CD8-positive, alpha-beta memory T cell (primary cell): ENCODE measurements at regions not wholly inside any gene's neighbourhood (a gene's known extent, or its start where the extent isn't known, plus 50 kb on each side); places are given as distances from the start of the nearest gene placed in this dataset.
"Not testable (repeated sequence)": the region's sequence is repeated elsewhere in the genome, so short reads cannot be mapped to it uniquely, and the experiment has no call there.

Source experiments
- CTCF ChIA-PET: fragments of 350-600 bp; sonication (Branson Sonifier 250); formaldehyde crosslinking; loops from one replicate; lab custom pipeline; 2021; ENCODE audit warnings: antibody characterized with exemption; lab: Charles Lee
- POLR2A ChIA-PET: fragments of 350-600 bp; sonication (Branson Sonifier 250); formaldehyde crosslinking; loops from one replicate; lab custom pipeline; 2021; ENCODE audit warnings: antibody characterized with exemption; lab: Charles Lee
- DNase-seq, 5 donors: peaks; one replicate each; pipeline versions ENCODE4 v3.0.0 to v3.0.0-alpha.2; 2020 to 2022; ENCODE audit warnings: mixed read lengths in 1 of 5
- H3K27ac ChIP-seq: one replicate; pipeline ENCODE4 v1.7.0; 2013; ENCODE audit warnings: low read depth, mild to moderate bottlenecking, low read length, moderate library complexity
- H3K27me3 ChIP-seq: 2 replicates; pipeline ENCODE4 v1.7.0; 2013; ENCODE audit warnings: low read length, mild to moderate bottlenecking; ENCODE audit not compliant: insufficient read depth, poor library complexity, severe bottlenecking
- H3K36me3 ChIP-seq: 2 replicates; pipeline ENCODE4 v1.7.0; 2013; ENCODE audit warnings: mild to moderate bottlenecking, low read length, moderate library complexity; ENCODE audit not compliant: insufficient read depth
- H3K4me1 ChIP-seq: 2 replicates; pipeline ENCODE4 v1.7.0; 2013; ENCODE audit warnings: mild to moderate bottlenecking, low read length, moderate library complexity; ENCODE audit not compliant: insufficient read depth
- H3K4me3 ChIP-seq: 2 replicates; pipeline ENCODE4 v1.7.0; 2013; ENCODE audit warnings: mild to moderate bottlenecking, low read length
- H3K9me3 ChIP-seq: 2 replicates; pipeline ENCODE4 v1.7.0; 2013; ENCODE audit warnings: mild to moderate bottlenecking, low read length
- H3K27ac Mint-ChIP-seq, 8 donors: one replicate each; pipeline ENCODE4 v1.8.0; 2020 to 2021; ENCODE audit warnings: mixed read lengths in 8 of 8, mild to moderate bottlenecking in 6 of 8, inconsistent platforms in 3 of 8, moderate library complexity in 3 of 8
- H3K27me3 Mint-ChIP-seq, 2 donors: one replicate each; pipeline ENCODE4 v1.8.0; 2020 to 2021; ENCODE audit warnings: mixed read lengths in 2 of 2, mild to moderate bottlenecking in 1 of 2, moderate library complexity in 1 of 2
- H3K36me3 Mint-ChIP-seq, 3 donors: one replicate each; pipeline ENCODE4 v1.8.0; 2020 to 2021; ENCODE audit warnings: mixed read lengths in 3 of 3, inconsistent platforms in 1 of 3, mild to moderate bottlenecking in 1 of 3
- H3K4me1 Mint-ChIP-seq, 3 donors: one replicate each; pipeline ENCODE4 v1.8.0; 2020 to 2021; ENCODE audit warnings: mixed read lengths in 3 of 3, inconsistent platforms in 1 of 3, mild to moderate bottlenecking in 1 of 3
- H3K4me3 Mint-ChIP-seq, 7 donors: one replicate each; pipeline ENCODE4 v1.8.0; 2020 to 2021; ENCODE audit warnings: mixed read lengths in 7 of 7, mild to moderate bottlenecking in 6 of 7, moderate library complexity in 4 of 7, inconsistent platforms in 2 of 7
- H3K9me3 Mint-ChIP-seq, 5 donors: one replicate each; pipeline ENCODE4 v1.8.0; 2020 to 2022; ENCODE audit warnings: mixed read lengths in 5 of 5, mild to moderate bottlenecking in 3 of 5, moderate library complexity in 2 of 5, inconsistent platforms in 1 of 5

DNA sequence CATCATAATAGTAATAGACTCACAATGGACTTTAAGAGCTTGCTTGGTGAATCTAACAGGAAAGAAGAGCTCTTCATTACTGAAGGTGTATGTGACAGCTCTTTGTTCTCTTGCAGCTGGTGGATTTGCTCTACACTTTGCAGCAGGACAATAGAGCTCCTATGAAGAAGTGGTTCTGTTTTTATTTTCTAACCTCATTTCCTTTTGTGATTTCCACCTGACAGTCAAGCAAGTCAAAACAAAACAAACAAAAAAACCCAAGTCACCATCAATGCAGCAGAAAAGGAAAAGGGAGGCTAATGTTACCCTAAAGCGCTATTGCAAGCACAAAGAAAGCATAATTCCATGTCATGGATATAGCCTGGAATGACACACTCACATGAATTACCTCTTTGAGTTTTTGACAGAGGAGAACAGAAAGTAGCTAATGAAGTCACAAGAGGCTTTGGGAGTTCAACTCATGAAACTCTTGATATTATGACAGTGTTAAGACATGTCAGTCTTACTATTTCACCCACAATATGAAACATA lies 1188.1 kb downstream of the EPHA7 start:
- POLR2A ChIA-PET = no interaction called here
- Histone ChIP-seq H3K9me3 (no peaks in the 10 kb centered on the region), H3K36me3 (no peaks in the 10 kb centered on the region), H3K4me3 (no peak overlapping the region), H3K4me1 (no peaks in the 10 kb centered on the region), H3K27me3 (no peaks in the 10 kb centered on the region), H3K27ac (no peak overlapping the region)
- Mint-ChIP-seq H3K27me3 (no peaks in the 10 kb centered on the region), H3K36me3 (no peaks in the 10 kb centered on the region), H3K4me3 (no peak overlapping the region), H3K27ac (no peak overlapping the region), H3K9me3 (peaks cover 0 to 19% (median 7%) of the 10 kb centered on the region in 5 donors), H3K4me1 (no peaks in the 10 kb centered on the region)
- CTCF ChIA-PET = no interaction called here
- no peak for DNase-seq

DNA sequence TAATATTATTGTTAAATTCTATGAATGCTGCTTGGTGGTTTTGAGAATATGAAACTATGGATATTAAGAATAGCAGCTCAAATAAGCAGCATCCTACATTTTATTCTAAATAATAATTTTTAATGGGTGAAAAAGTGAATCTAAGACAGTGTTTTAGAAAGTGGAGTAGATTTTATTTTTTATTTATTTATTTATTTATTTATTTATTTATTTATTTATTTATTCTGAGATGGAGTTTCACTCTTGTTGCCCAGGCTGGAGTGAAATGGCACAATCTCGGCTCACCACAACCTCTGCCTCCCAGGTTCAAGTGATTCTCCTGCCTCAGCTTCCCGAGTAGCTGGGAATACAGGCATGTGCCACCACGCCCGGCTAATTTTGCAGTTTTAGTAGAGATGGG lies 1199.4 kb downstream of the EPHA7 start:
- H3K4me1 Mint-ChIP-seq, H3K27ac Mint-ChIP-seq, CTCF ChIA-PET, H3K9me3 ChIP-seq, H3K36me3 ChIP-seq, POLR2A ChIA-PET, H3K4me1 ChIP-seq, H3K4me3 ChIP-seq, H3K36me3 Mint-ChIP-seq, DNase-seq, H3K27ac ChIP-seq, H3K27me3 ChIP-seq, H3K27me3 Mint-ChIP-seq, H3K4me3 Mint-ChIP-seq: not testable (repeated sequence)
- H3K9me3 Mint-ChIP-seq = peaks cover 2 to 21% (median 5%) of the 10 kb centered on the region in 5 donors

DNA sequence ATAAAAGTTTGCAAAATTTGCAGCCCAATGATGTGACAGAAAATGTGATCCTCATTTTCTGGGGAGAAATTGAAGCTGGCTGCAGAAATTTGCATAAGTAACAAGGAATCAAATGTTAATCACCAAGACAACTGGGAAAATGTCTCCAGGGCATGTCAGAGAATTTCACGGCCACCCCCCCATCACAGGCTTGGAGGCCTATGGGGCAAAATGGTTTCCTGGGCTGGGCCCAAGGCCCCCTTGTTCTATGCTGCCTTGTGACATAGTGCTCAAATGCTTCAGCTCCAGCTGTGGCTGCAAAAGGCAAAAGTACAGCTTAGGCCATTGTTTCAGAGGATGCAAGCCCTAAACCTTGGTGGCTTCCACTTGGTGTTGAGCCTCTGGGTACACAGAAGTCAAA lies 1202.6 kb downstream of the EPHA7 start:
- no peaks in the 10 kb centered on the region for H3K36me3 ChIP-seq
- Mint-ChIP-seq H3K27ac (no peak overlapping the region), H3K4me1 (no peaks in the 10 kb centered on the region), H3K9me3 (peaks cover 2 to 24% (median 7%) of the 10 kb centered on the region in 5 donors), H3K36me3 (no peaks in the 10 kb centered on the region), H3K27me3 (no peaks in the 10 kb centered on the region), H3K4me3 (no peak overlapping the region)
- no peak for DNase-seq
- H3K9me3 ChIP-seq = no peaks in the 10 kb centered on the region
- ChIA-PET CTCF (no interaction called here), POLR2A (no interaction called here)
- H3K27ac ChIP-seq = no peak overlapping the region
- H3K4me1 ChIP-seq = no peaks in the 10 kb centered on the region
- H3K4me3 ChIP-seq = no peak overlapping the region
- no peaks in the 10 kb centered on the region for H3K27me3 ChIP-seq

DNA sequence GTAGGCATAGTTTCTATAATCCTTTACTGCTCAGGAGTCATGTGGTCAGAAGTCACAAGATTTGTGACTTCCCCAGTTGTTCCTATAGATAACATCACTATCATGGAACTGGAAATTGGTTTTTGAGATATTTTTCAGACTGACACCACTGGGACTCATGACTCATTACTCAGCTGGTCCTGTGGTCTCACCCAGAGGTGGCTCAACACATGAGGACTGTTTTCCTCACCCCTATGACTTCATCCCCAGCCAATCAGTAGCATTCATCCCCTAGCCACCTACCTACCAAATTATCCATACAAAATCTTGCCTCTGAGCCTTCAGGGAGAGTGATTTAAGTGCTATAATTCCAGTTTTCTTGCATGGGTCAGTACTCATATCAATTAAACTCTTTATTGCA lies 1217.7 kb downstream of the EPHA7 start:
- no peak overlapping the region for H3K27ac ChIP-seq
- no peaks in the 10 kb centered on the region for H3K4me1 Mint-ChIP-seq
- H3K27me3 ChIP-seq = no peaks in the 10 kb centered on the region
- H3K36me3 Mint-ChIP-seq = no peaks in the 10 kb centered on the region
- no peak overlapping the region for H3K27ac Mint-ChIP-seq
- no peak for DNase-seq
- H3K4me3 Mint-ChIP-seq = no peak overlapping the region
- no peaks in the 10 kb centered on the region for H3K36me3 ChIP-seq
- no peak overlapping the region for H3K4me3 ChIP-seq
- no peaks in the 10 kb centered on the region for H3K9me3 ChIP-seq
- no peaks in the 10 kb centered on the region for H3K27me3 Mint-ChIP-seq
- ChIA-PET CTCF (no interaction called here), POLR2A (no interaction called here)
- H3K4me1 ChIP-seq = no peaks in the 10 kb centered on the region
- H3K9me3 Mint-ChIP-seq = peaks cover 0 to 18% (median 10%) of the 10 kb centered on the region in 5 donors

DNA sequence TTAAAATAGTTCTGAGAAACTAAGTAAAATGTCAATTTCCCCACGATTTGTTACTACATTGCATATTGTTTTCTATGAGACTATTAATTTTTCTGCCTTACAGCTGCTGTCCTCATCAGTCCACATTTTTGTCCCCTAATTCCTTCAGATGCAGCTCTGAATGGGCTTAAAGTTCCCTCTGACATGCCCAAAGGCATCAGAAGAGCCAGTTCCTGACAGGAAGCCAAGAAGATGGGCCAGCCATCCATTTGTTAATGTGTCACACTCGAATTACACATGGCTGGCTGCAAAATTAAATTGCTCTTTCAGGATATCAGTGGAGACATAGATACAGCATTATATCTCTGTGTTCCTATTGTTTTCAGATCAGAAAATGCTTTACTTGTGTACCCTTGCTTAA lies 1223.0 kb downstream of the EPHA7 start:
- ChIA-PET POLR2A (no interaction called here), CTCF (no interaction called here)
- Mint-ChIP-seq H3K27me3 (peaks cover 0 to 4% of the 10 kb centered on the region in 2 donors), H3K4me1 (no peaks in the 10 kb centered on the region), H3K4me3 (no peak overlapping the region), H3K27ac (no peak overlapping the region), H3K9me3 (peaks cover 5 to 25% (median 9%) of the 10 kb centered on the region in 5 donors), H3K36me3 (no peaks in the 10 kb centered on the region)
- Histone ChIP-seq H3K36me3 (no peaks in the 10 kb centered on the region), H3K27ac (no peak overlapping the region), H3K4me3 (no peak overlapping the region), H3K9me3 (no peaks in the 10 kb centered on the region), H3K4me1 (no peaks in the 10 kb centered on the region), H3K27me3 (no peaks in the 10 kb centered on the region)
- DNase-seq = no peak

DNA sequence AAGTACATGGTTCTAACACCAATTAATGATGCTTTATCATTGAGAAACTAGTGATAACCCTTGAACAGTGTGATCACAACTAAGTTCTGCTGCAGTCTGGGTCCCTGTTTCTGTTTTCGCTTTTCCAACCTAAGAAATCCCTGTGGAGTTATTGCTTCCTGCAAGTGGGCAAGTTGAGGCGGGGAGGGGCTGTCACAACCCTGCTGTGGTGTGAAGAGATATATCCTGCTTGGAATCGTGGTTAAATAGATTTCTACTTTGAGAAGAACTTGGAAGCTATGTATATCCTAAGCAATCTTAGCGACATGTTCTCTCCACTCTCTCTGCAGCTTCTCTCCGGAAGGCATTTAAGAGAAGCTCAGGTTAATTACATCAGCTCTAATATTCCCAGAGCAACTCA lies 1223.6 kb downstream of the EPHA7 start:
- Mint-ChIP-seq H3K4me1 (no peaks in the 10 kb centered on the region), H3K36me3 (no peaks in the 10 kb centered on the region), H3K4me3 (no peak overlapping the region), H3K27me3 (peaks cover 0 to 4% of the 10 kb centered on the region in 2 donors), H3K9me3 (peaks cover 6 to 25% (median 12%) of the 10 kb centered on the region in 5 donors), H3K27ac (no peak overlapping the region)
- Histone ChIP-seq H3K27ac (no peak overlapping the region), H3K27me3 (no peaks in the 10 kb centered on the region), H3K36me3 (no peaks in the 10 kb centered on the region), H3K9me3 (no peaks in the 10 kb centered on the region), H3K4me1 (no peaks in the 10 kb centered on the region), H3K4me3 (no peak overlapping the region)
- ChIA-PET POLR2A (no interaction called here), CTCF (no interaction called here)
- DNase-seq = no peak

DNA sequence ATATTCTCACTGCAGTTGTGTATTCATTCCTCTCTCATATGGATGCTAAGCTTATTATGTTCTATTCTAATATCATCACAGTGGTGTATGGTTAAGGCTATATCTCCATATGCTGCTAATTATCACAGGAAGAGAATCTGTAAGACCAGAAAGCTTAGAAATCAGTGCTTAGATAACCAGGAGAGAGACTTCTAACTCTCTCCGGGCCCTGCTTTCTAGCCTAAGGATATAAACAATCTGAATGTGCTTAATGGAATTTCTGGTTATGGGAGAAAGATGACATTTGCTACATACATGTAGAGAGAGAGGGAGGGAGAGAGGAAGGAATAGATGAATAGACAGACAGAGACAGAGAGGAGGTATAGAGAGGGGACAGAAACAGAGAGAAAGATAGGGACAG lies 1231.3 kb downstream of the EPHA7 start:
- Mint-ChIP-seq H3K27me3 (no peaks in the 10 kb centered on the region), H3K9me3 (peaks cover 6 to 17% (median 7%) of the 10 kb centered on the region in 5 donors), H3K36me3 (no peaks in the 10 kb centered on the region), H3K4me1 (no peaks in the 10 kb centered on the region), H3K27ac (no peak overlapping the region), H3K4me3 (no peak overlapping the region)
- Histone ChIP-seq H3K27me3 (no peaks in the 10 kb centered on the region), H3K9me3 (no peaks in the 10 kb centered on the region), H3K4me3 (no peak overlapping the region), H3K36me3 (no peaks in the 10 kb centered on the region), H3K4me1 (no peaks in the 10 kb centered on the region), H3K27ac (no peak overlapping the region)
- ChIA-PET POLR2A (no interaction called here), CTCF (no interaction called here)
- no peak for DNase-seq

DNA sequence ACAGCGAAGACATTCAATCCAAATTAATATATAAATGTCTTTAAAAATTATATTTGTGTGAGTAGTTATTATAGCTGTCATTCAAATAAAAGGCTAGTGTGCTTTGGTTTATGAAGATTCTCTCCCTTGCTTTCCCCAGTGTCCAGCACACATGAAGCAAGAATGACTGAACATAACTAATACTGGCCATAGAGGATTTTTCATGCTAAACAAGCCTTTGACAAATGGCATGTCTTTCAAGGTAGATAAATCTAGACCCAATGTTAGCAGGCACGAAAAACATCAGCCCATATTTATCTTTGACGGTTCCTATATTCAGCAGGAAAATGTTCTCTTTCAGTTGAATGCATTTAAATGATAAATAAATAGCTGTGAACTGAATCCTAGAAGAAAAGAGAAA lies 1234.4 kb downstream of the EPHA7 start:
- Mint-ChIP-seq H3K27me3 (no peaks in the 10 kb centered on the region), H3K27ac (no peak overlapping the region), H3K36me3 (no peaks in the 10 kb centered on the region), H3K9me3 (peaks cover 0 to 12% (median 3%) of the 10 kb centered on the region in 5 donors), H3K4me3 (no peak overlapping the region), H3K4me1 (no peaks in the 10 kb centered on the region)
- no peaks in the 10 kb centered on the region for H3K27me3 ChIP-seq
- no peak overlapping the region for H3K27ac ChIP-seq
- no peaks in the 10 kb centered on the region for H3K4me1 ChIP-seq
- POLR2A ChIA-PET = no interaction called here
- CTCF ChIA-PET = no interaction called here
- no peak for DNase-seq
- no peaks in the 10 kb centered on the region for H3K36me3 ChIP-seq
- no peak overlapping the region for H3K4me3 ChIP-seq
- no peaks in the 10 kb centered on the region for H3K9me3 ChIP-seq

DNA sequence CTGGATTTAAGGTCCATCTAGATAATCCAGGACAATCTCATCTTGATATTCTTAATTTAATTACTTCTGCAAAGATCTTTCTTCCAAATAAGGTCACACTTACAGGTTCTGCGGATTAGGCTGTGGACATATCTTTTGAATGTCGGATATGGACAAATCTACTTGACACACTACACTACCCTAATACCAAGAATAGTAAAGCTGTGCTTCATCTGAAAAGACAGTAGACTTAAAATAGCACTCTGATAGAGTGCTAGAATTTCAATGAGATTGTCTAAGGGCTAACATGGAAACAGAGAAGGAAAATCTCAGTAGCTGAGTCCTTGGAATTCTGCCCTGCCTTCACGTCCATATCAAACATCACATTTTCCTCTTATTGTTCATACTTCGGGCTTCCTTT lies 1238.0 kb downstream of the EPHA7 start:
- H3K9me3 Mint-ChIP-seq = peaks cover 1 to 13% (median 4%) of the 10 kb centered on the region in 5 donors
- no peak for DNase-seq

More for the DNA sequence above, 1238.0 kb downstream of the EPHA7 start:
- H3K36me3 ChIP-seq = no peaks in the 10 kb centered on the region
- no peaks in the 10 kb centered on the region for H3K4me1 Mint-ChIP-seq
- H3K9me3 ChIP-seq = no peaks in the 10 kb centered on the region
- H3K27me3 Mint-ChIP-seq = no peaks in the 10 kb centered on the region
- H3K4me1 ChIP-seq = no peaks in the 10 kb centered on the region
- no peaks in the 10 kb centered on the region for H3K27me3 ChIP-seq
- H3K36me3 Mint-ChIP-seq = no peaks in the 10 kb centered on the region
- POLR2A ChIA-PET = no interaction called here
- CTCF ChIA-PET = no interaction called here
- H3K27ac Mint-ChIP-seq = no peak overlapping the region
- no peak overlapping the region for H3K4me3 Mint-ChIP-seq
- H3K4me3 ChIP-seq = no peak overlapping the region
- H3K27ac ChIP-seq = no peak overlapping the region
